ENCODE measurements at regions not wholly inside any gene's neighbourhood (a gene's known extent, or its start where the extent isn't known, plus 50 kb on each side); places are given as distances from the start of the nearest gene placed in this dataset.

GRCh38 chr2:67835266-67835665 is 227.5 kb downstream of the C1D start:
- CTCF ChIA-PET, result no interaction called here
- intact Hi-C loops (cut with micrococcal nuclease; ENCODE audit: unreplicated experiment), result no loop called here
- no peaks in the 10 kb centered on the region for H3K36me3 ChIP-seq (ENCODE audit: insufficient read depth, low read length, poor library complexity, severe bottlenecking)

GRCh38 chr2:67836866-67837265 is 225.9 kb downstream of the C1D start:
- H3K4me3 ChIP-seq (ENCODE audit: low read depth, low read length, poor library complexity, severe bottlenecking), result no peak overlapping the region
- DNase-seq (ENCODE audit: low spot score), result no peak
- H3K4me1 ChIP-seq (ENCODE audit: insufficient read depth, low read length, poor library complexity, severe bottlenecking), result peaks cover 10% of the 10 kb centered on the region
- H3K36me3 ChIP-seq (ENCODE audit: insufficient read depth, low read length, poor library complexity, severe bottlenecking), result no peaks in the 10 kb centered on the region
- no peaks in the 10 kb centered on the region for H3K27me3 ChIP-seq (replicated peaks; ENCODE audit: insufficient read depth, low read depth, low read length, poor library complexity)
- H3K9me3 ChIP-seq (ENCODE audit: low read depth, low read length, poor library complexity, severe bottlenecking), result no peaks in the 10 kb centered on the region
- intact Hi-C loops (cut with micrococcal nuclease; ENCODE audit: unreplicated experiment), result no loop called here
- no peak overlapping the region for H3K27ac ChIP-seq (ENCODE audit: low read depth, low read length, poor library complexity, severe bottlenecking)
- no peak for TF ChIP-seq CTCF (conservative IDR thresholded peaks at IDR 0.05; ENCODE audit: low read depth, low read length)
- no peak for TF ChIP-seq EZH2 (IDR thresholded peaks at IDR 0.05; ENCODE audit: borderline replicate concordance, low read depth, low read length, poor library complexity, severe bottlenecking)
- POLR2A ChIA-PET (ENCODE audit: low non-redundant PET), result interaction anchor here (0.7 kb wide), 1 partner anchor 103 kb away, joined by 3 read pairs; no protein-coding TSS in a partner anchor
- CTCF ChIA-PET, result no interaction called here
- no TSS peak for BruUV-seq (replicated peaks)

More at GRCh38 chr2:67835266-67835665, 227.5 kb downstream of the C1D start:
- no TSS peak for BruUV-seq (replicated peaks)
- Histone ChIP-seq H3K4me3 (ENCODE audit: low read depth, low read length, poor library complexity, severe bottlenecking) (no peak overlapping the region), H3K27ac (ENCODE audit: low read depth, low read length, poor library complexity, severe bottlenecking) (no peak overlapping the region), H3K4me1 (ENCODE audit: insufficient read depth, low read length, poor library complexity, severe bottlenecking) (peaks cover 8% of the 10 kb centered on the region), H3K9me3 (ENCODE audit: low read depth, low read length, poor library complexity, severe bottlenecking) (no peaks in the 10 kb centered on the region), H3K27me3 (replicated peaks; ENCODE audit: insufficient read depth, low read depth, low read length, poor library complexity) (no peaks in the 10 kb centered on the region)
- TF ChIP-seq EZH2 (IDR thresholded peaks at IDR 0.05; ENCODE audit: borderline replicate concordance, low read depth, low read length, poor library complexity, severe bottlenecking), result no peak
- TF ChIP-seq CTCF (conservative IDR thresholded peaks at IDR 0.05; ENCODE audit: low read depth, low read length), result no peak
- POLR2A ChIA-PET (ENCODE audit: low non-redundant PET), result no interaction called here
- no peak for DNase-seq (ENCODE audit: low spot score)

DNA sequence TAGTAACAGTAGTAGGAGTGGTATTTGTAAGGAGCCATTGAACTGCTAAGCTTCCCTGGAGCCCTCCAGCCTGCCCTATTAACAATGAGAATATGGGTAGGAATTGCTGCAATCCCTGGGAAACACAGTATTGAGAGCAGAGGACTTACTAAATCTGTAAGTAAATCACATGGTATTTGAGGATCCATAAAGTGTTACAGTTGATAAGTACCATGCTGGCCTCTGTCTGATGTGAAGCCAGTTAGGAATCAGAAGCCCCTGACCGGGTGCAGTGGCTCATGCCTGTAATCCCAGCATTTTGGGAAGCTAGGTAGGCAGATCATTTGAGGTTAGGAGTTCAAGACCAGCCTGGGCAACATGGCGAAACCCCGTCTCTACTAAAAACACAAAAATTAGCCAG is 224.6 kb downstream of the C1D start:
- TF ChIP-seq EZH2 (IDR thresholded peaks at IDR 0.05; ENCODE audit: borderline replicate concordance, low read depth, low read length, poor library complexity, severe bottlenecking) (no peak), CTCF (conservative IDR thresholded peaks at IDR 0.05; ENCODE audit: low read depth, low read length) (no peak)
- ChIA-PET CTCF (no interaction called here), POLR2A (ENCODE audit: low non-redundant PET) (no interaction called here)
- DNase-seq (ENCODE audit: low spot score), result no peak
- Histone ChIP-seq H3K9me3 (ENCODE audit: low read depth, low read length, poor library complexity, severe bottlenecking) (no peaks in the 10 kb centered on the region), H3K27ac (ENCODE audit: low read depth, low read length, poor library complexity, severe bottlenecking) (no peak overlapping the region), H3K4me1 (ENCODE audit: insufficient read depth, low read length, poor library complexity, severe bottlenecking) (peaks cover 10% of the 10 kb centered on the region), H3K27me3 (replicated peaks; ENCODE audit: insufficient read depth, low read depth, low read length, poor library complexity) (no peaks in the 10 kb centered on the region), H3K36me3 (ENCODE audit: insufficient read depth, low read length, poor library complexity, severe bottlenecking) (no peaks in the 10 kb centered on the region), H3K4me3 (ENCODE audit: low read depth, low read length, poor library complexity, severe bottlenecking) (no peak overlapping the region)
- no TSS peak for BruUV-seq (replicated peaks)
- intact Hi-C loops (cut with micrococcal nuclease; ENCODE audit: unreplicated experiment), result no loop called here
